ENCODE measurements at regions not wholly inside any gene's neighbourhood (a gene's known extent, or its start where the extent isn't known, plus 50 kb on each side); places are given as distances from the start of the nearest gene placed in this dataset.

GRCh38 chr4:164384416-164384815 is 369.5 kb upstream of the SMIM31 start:
- Mint-ChIP-seq H3K4me3 (no peak overlapping the region), H3K4me1 (no peaks in the 10 kb centered on the region), H3K36me3 (no peaks in the 10 kb centered on the region), H3K27me3 (peaks cover 10% of the 10 kb centered on the region), H3K27ac (no peak overlapping the region), H3K9me3 (no peaks in the 10 kb centered on the region)
- no peak for ATAC-seq

- no peak overlapping the region for H3K4me3 Mint-ChIP-seq
- no peak overlapping the region for H3K27ac Mint-ChIP-seq
- H3K9me3 Mint-ChIP-seq, result peaks cover 8% of the 10 kb centered on the region
- H3K27me3 Mint-ChIP-seq, result no peaks in the 10 kb centered on the region
- H3K4me1 Mint-ChIP-seq, result no peaks in the 10 kb centered on the region
- no peaks in the 10 kb centered on the region for H3K36me3 Mint-ChIP-seq
- ATAC-seq, result no peak
These were observed 357.5 kb upstream of the SMIM31 start for GRCh38 chr4:164396439-164396838.

- no peak for ATAC-seq
- no peaks in the 10 kb centered on the region for H3K4me1 Mint-ChIP-seq
- no peaks in the 10 kb centered on the region for H3K36me3 Mint-ChIP-seq
- no peak overlapping the region for H3K27ac Mint-ChIP-seq
- H3K9me3 Mint-ChIP-seq, result peaks cover 4% of the 10 kb centered on the region
- H3K27me3 Mint-ChIP-seq, result no peaks in the 10 kb centered on the region
- no peak overlapping the region for H3K4me3 Mint-ChIP-seq
These were observed 351.4 kb upstream of the SMIM31 start for GRCh38 chr4:164402554-164402953.

GRCh38 chr4:164405774-164406173 is 348.2 kb upstream of the SMIM31 start:
- Mint-ChIP-seq H3K27me3 (no peaks in the 10 kb centered on the region), H3K27ac (no peak overlapping the region), H3K4me1 (no peaks in the 10 kb centered on the region)

GRCh38 chr4:164408831-164409230 is 345.1 kb upstream of the SMIM31 start:
- no peaks in the 10 kb centered on the region for H3K36me3 Mint-ChIP-seq
- H3K4me3 Mint-ChIP-seq, result no peak overlapping the region
- no peak overlapping the region for H3K27ac Mint-ChIP-seq
- ATAC-seq, result no peak
- no peaks in the 10 kb centered on the region for H3K27me3 Mint-ChIP-seq
- no peaks in the 10 kb centered on the region for H3K4me1 Mint-ChIP-seq
- H3K9me3 Mint-ChIP-seq, result peaks cover 10% of the 10 kb centered on the region

More at GRCh38 chr4:164405774-164406173, 348.2 kb upstream of the SMIM31 start:
- Mint-ChIP-seq H3K36me3 (no peaks in the 10 kb centered on the region), H3K9me3 (peaks cover 10% of the 10 kb centered on the region), H3K4me3 (no peak overlapping the region)
- no peak for ATAC-seq

GRCh38 chr4:164410401-164410800 is 343.5 kb upstream of the SMIM31 start:
- Mint-ChIP-seq H3K27me3 (no peaks in the 10 kb centered on the region), H3K27ac (no peak overlapping the region), H3K4me1 (no peaks in the 10 kb centered on the region), H3K4me3 (no peak overlapping the region), H3K36me3 (no peaks in the 10 kb centered on the region), H3K9me3 (peaks cover 10% of the 10 kb centered on the region)
- no peak for ATAC-seq

GRCh38 chr4:164412246-164412645 is 341.7 kb upstream of the SMIM31 start:
- H3K27ac Mint-ChIP-seq, result no peak overlapping the region
- no peak for ATAC-seq
- no peaks in the 10 kb centered on the region for H3K4me1 Mint-ChIP-seq
- no peaks in the 10 kb centered on the region for H3K27me3 Mint-ChIP-seq
- peaks cover 10% of the 10 kb centered on the region for H3K9me3 Mint-ChIP-seq
- H3K4me3 Mint-ChIP-seq, result no peak overlapping the region
- no peaks in the 10 kb centered on the region for H3K36me3 Mint-ChIP-seq

GRCh38 chr4:164413743-164414142 is 340.2 kb upstream of the SMIM31 start:
- Mint-ChIP-seq H3K9me3 (peaks cover 4% of the 10 kb centered on the region), H3K36me3 (no peaks in the 10 kb centered on the region), H3K4me3 (no peak overlapping the region), H3K27ac (no peak overlapping the region), H3K4me1 (no peaks in the 10 kb centered on the region), H3K27me3 (no peaks in the 10 kb centered on the region)
- ATAC-seq, result no peak

- H3K36me3 Mint-ChIP-seq, result no peaks in the 10 kb centered on the region
- ATAC-seq, result no peak
These were observed 330.1 kb upstream of the SMIM31 start for GRCh38 chr4:164423819-164424218.

GRCh38 chr4:164424846-164425245 is 329.1 kb upstream of the SMIM31 start:
- Mint-ChIP-seq H3K4me3 (no peak overlapping the region), H3K4me1 (no peaks in the 10 kb centered on the region), H3K27me3 (no peaks in the 10 kb centered on the region), H3K36me3 (no peaks in the 10 kb centered on the region), H3K9me3 (peaks cover 11% of the 10 kb centered on the region), H3K27ac (no peak overlapping the region)
- ATAC-seq, result no peak

More at GRCh38 chr4:164423819-164424218, 330.1 kb upstream of the SMIM31 start:
- H3K27ac Mint-ChIP-seq, result no peak overlapping the region
- peaks cover 11% of the 10 kb centered on the region for H3K9me3 Mint-ChIP-seq
- H3K27me3 Mint-ChIP-seq, result no peaks in the 10 kb centered on the region
- no peaks in the 10 kb centered on the region for H3K4me1 Mint-ChIP-seq
- H3K4me3 Mint-ChIP-seq, result no peak overlapping the region

GRCh38 chr4:164428561-164428960 is 325.4 kb upstream of the SMIM31 start:
- H3K9me3 Mint-ChIP-seq, result peaks cover 3% of the 10 kb centered on the region
- no peak for ATAC-seq
- H3K27me3 Mint-ChIP-seq, result no peaks in the 10 kb centered on the region
- H3K36me3 Mint-ChIP-seq, result no peaks in the 10 kb centered on the region
- no peak overlapping the region for H3K4me3 Mint-ChIP-seq
- H3K4me1 Mint-ChIP-seq, result no peaks in the 10 kb centered on the region
- H3K27ac Mint-ChIP-seq, result no peak overlapping the region

- Mint-ChIP-seq H3K9me3 (peaks cover 2% of the 10 kb centered on the region), H3K4me1 (no peaks in the 10 kb centered on the region), H3K36me3 (no peaks in the 10 kb centered on the region), H3K27ac (no peak overlapping the region), H3K27me3 (no peaks in the 10 kb centered on the region), H3K4me3 (no peak overlapping the region)
- ATAC-seq, result no peak
These were observed 315.6 kb upstream of the SMIM31 start for GRCh38 chr4:164438321-164438720.

- no peak overlapping the region for H3K4me3 Mint-ChIP-seq
- H3K27me3 Mint-ChIP-seq, result no peaks in the 10 kb centered on the region
- H3K27ac Mint-ChIP-seq, result no peak overlapping the region
- peaks cover 2% of the 10 kb centered on the region for H3K9me3 Mint-ChIP-seq
- no peaks in the 10 kb centered on the region for H3K4me1 Mint-ChIP-seq
- ATAC-seq, result no peak
- no peaks in the 10 kb centered on the region for H3K36me3 Mint-ChIP-seq
These were observed 314.9 kb upstream of the SMIM31 start for GRCh38 chr4:164439037-164439436.

- no peaks in the 10 kb centered on the region for H3K36me3 Mint-ChIP-seq
- no peak overlapping the region for H3K4me3 Mint-ChIP-seq
- H3K27me3 Mint-ChIP-seq, result no peaks in the 10 kb centered on the region
- H3K27ac Mint-ChIP-seq, result no peak overlapping the region
- peaks cover 2% of the 10 kb centered on the region for H3K9me3 Mint-ChIP-seq
- no peak for ATAC-seq
- no peaks in the 10 kb centered on the region for H3K4me1 Mint-ChIP-seq
These were observed 313.7 kb upstream of the SMIM31 start for GRCh38 chr4:164440199-164440598.

- H3K9me3 Mint-ChIP-seq, result peaks cover 2% of the 10 kb centered on the region
- no peak for ATAC-seq
These were observed 312.8 kb upstream of the SMIM31 start for GRCh38 chr4:164441109-164441508.

GRCh38 chr4:164442180-164442579 is 311.8 kb upstream of the SMIM31 start:
- H3K4me3 Mint-ChIP-seq, result no peak overlapping the region
- no peaks in the 10 kb centered on the region for H3K4me1 Mint-ChIP-seq

More at GRCh38 chr4:164441109-164441508, 312.8 kb upstream of the SMIM31 start:
- Mint-ChIP-seq H3K27ac (no peak overlapping the region), H3K36me3 (no peaks in the 10 kb centered on the region), H3K4me1 (no peaks in the 10 kb centered on the region), H3K4me3 (no peak overlapping the region), H3K27me3 (no peaks in the 10 kb centered on the region)

GRCh38 chr4:164446516-164446915 is 307.4 kb upstream of the SMIM31 start:
- H3K4me3 Mint-ChIP-seq, result no peak overlapping the region
- no peaks in the 10 kb centered on the region for H3K9me3 Mint-ChIP-seq
- H3K27ac Mint-ChIP-seq, result no peak overlapping the region
- H3K36me3 Mint-ChIP-seq, result no peaks in the 10 kb centered on the region
- ATAC-seq, result no peak
- no peaks in the 10 kb centered on the region for H3K4me1 Mint-ChIP-seq
- H3K27me3 Mint-ChIP-seq, result no peaks in the 10 kb centered on the region

More at GRCh38 chr4:164442180-164442579, 311.8 kb upstream of the SMIM31 start:
- Mint-ChIP-seq H3K27me3 (no peaks in the 10 kb centered on the region), H3K27ac (no peak overlapping the region), H3K36me3 (no peaks in the 10 kb centered on the region), H3K9me3 (peaks cover 2% of the 10 kb centered on the region)
- no peak for ATAC-seq

Measured in stimulated activated memory B cell treated with anti-CD40 and anti-IgM and Interleukin-4, amounts not matched to agents 10 μg/mL and 1 μg/mL and 100 μg/mL, for 72 hours (primary cell).